Panc1 (cell line): ENCODE measurements at regions not wholly inside any gene's neighbourhood (a gene's known extent, or its start where the extent isn't known, plus 50 kb on each side); places are given as distances from the start of the nearest gene placed in this dataset.

Experiments
- POLR2AphosphoS5 ChIP-seq: IDR thresholded peaks from 2 replicates; pipeline ENCODE4 v1.6.1; 2012; ENCODE audit warnings: mild to moderate bottlenecking, low read depth, low read length, moderate library complexity
- SIN3A ChIP-seq: IDR thresholded peaks from 2 replicates; pipeline ENCODE4 v1.6.1; 2012; ENCODE audit warnings: low read depth, mild to moderate bottlenecking, low read length, moderate library complexity, borderline replicate concordance; ENCODE audit not compliant: insufficient read depth
- TF ChIP-seq, protein P1 (sequence below): fragments of 450-650 bp; IDR thresholded peaks from 2 replicates; pipeline ENCODE4 v1.5.1; 2017; ENCODE audit warnings: mild to moderate bottlenecking
- TF ChIP-seq, protein P2 (sequence below), 2 experiments: IDR thresholded peaks; 2 replicates each; pipeline ENCODE4 v1.6.1; 2011 to 2012; ENCODE audit warnings: low read depth in 2 of 2, control low read depth in 1 of 2, low read length in 1 of 2, mild to moderate bottlenecking in 1 of 2, moderate library complexity in 1 of 2; ENCODE audit not compliant: insufficient read depth in 1 of 2

DNA sequence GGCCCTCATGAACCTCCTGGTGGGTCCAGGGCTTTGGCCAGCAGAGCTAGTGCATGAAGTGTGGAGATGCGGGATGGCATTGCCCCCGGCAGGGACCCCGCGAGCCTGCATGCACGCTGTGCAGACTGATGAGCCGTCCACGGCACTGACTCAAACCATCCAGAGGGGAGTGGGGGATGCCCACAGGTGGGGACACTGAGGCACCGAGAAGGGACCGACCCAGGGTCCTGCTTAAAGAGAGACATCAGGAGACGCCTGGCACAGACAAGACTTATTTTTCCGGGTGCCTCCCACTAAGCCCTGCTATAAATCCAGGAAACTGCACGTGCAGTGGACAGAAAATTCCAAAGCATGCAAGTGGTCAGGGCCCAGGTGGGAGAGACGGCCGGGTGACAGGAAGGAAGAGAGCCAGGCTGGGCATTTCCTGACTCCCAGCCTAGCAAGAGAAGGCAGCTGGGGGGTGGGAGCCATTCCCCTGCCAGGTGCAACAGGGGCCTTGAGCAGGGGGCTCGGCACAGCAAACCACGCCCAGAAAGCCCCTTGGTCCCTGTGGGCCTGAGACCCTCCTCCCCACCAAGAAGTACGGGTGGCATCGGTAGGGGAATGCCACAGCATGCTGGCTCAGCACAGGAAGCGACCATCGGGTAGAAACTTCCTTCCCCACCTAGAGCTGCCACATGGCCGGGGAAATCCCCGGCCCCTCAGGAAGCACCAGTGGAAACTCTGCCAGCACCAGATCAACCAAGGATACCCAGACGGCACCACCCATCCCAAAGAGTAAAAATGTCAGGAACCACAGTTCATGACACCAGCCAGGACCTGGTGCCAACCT, 91.5 kb downstream of the FOXL3 start:
- TF ChIP-seq, protein P1, sequence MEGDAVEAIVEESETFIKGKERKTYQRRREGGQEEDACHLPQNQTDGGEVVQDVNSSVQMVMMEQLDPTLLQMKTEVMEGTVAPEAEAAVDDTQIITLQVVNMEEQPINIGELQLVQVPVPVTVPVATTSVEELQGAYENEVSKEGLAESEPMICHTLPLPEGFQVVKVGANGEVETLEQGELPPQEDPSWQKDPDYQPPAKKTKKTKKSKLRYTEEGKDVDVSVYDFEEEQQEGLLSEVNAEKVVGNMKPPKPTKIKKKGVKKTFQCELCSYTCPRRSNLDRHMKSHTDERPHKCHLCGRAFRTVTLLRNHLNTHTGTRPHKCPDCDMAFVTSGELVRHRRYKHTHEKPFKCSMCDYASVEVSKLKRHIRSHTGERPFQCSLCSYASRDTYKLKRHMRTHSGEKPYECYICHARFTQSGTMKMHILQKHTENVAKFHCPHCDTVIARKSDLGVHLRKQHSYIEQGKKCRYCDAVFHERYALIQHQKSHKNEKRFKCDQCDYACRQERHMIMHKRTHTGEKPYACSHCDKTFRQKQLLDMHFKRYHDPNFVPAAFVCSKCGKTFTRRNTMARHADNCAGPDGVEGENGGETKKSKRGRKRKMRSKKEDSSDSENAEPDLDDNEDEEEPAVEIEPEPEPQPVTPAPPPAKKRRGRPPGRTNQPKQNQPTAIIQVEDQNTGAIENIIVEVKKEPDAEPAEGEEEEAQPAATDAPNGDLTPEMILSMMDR: no peak
- TF ChIP-seq SIN3A (no peak), POLR2AphosphoS5 (no peak)
- TF ChIP-seq, protein P2, sequence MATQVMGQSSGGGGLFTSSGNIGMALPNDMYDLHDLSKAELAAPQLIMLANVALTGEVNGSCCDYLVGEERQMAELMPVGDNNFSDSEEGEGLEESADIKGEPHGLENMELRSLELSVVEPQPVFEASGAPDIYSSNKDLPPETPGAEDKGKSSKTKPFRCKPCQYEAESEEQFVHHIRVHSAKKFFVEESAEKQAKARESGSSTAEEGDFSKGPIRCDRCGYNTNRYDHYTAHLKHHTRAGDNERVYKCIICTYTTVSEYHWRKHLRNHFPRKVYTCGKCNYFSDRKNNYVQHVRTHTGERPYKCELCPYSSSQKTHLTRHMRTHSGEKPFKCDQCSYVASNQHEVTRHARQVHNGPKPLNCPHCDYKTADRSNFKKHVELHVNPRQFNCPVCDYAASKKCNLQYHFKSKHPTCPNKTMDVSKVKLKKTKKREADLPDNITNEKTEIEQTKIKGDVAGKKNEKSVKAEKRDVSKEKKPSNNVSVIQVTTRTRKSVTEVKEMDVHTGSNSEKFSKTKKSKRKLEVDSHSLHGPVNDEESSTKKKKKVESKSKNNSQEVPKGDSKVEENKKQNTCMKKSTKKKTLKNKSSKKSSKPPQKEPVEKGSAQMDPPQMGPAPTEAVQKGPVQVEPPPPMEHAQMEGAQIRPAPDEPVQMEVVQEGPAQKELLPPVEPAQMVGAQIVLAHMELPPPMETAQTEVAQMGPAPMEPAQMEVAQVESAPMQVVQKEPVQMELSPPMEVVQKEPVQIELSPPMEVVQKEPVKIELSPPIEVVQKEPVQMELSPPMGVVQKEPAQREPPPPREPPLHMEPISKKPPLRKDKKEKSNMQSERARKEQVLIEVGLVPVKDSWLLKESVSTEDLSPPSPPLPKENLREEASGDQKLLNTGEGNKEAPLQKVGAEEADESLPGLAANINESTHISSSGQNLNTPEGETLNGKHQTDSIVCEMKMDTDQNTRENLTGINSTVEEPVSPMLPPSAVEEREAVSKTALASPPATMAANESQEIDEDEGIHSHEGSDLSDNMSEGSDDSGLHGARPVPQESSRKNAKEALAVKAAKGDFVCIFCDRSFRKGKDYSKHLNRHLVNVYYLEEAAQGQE (IDR thresholded peaks at IDR 0.05; ENCODE audit: insufficient read depth in 1 of 2, low read depth in 2 of 2, low read length in 1 of 2): no peak
